Aorta (tissue), 5 donors: ENCODE measurements at regions not wholly inside any gene's neighbourhood (a gene's known extent, or its start where the extent isn't known, plus 50 kb on each side); places are given as distances from the start of the nearest gene placed in this dataset.
A peak's percentile ranks its signal among the peaks of the same experiment; 100 is the strongest.

Source experiments
- ATAC-seq: fragments of 200-7000 bp; cut with Tn5 transposase; one replicate; pipeline ENCODE4 v1.9.1; 2022; ENCODE audit warnings: moderate library complexity; ENCODE audit not compliant: low FRiP score
- DNase-seq, 2 donors: peaks; one replicate each; pipeline ENCODE4 v3.0.0-alpha.2; 2020
- H3K27ac ChIP-seq, 2 donors: one replicate each; pipeline ENCODE4 v1.5.1; 2013; ENCODE audit warnings: low read length in 2 of 2, mild to moderate bottlenecking in 2 of 2, moderate library complexity in 2 of 2, control low read depth in 1 of 2, inconsistent platforms in 1 of 2, low read depth in 1 of 2
- H3K27me3 ChIP-seq, 2 donors: one replicate each; pipeline ENCODE4 v1.6.1; 2013; ENCODE audit warnings: control low read depth in 1 of 2, low read length in 1 of 2, mild to moderate bottlenecking in 1 of 2, moderate library complexity in 1 of 2; ENCODE audit not compliant: insufficient read depth in 2 of 2, control insufficient read depth in 1 of 2
- H3K36me3 ChIP-seq, 2 donors: one replicate each; pipeline ENCODE4 v1.6.1; 2013; ENCODE audit warnings: control low read depth in 1 of 2, low read length in 1 of 2, mild to moderate bottlenecking in 1 of 2; ENCODE audit not compliant: insufficient read depth in 2 of 2, control insufficient read depth in 1 of 2
- H3K4me1 ChIP-seq, 2 donors: one replicate each; pipeline ENCODE4 v1.6.1; 2013; ENCODE audit warnings: low read length in 2 of 2, control low read depth in 1 of 2, mild to moderate bottlenecking in 1 of 2, moderate library complexity in 1 of 2; ENCODE audit not compliant: insufficient read depth in 2 of 2, control insufficient read depth in 1 of 2
- H3K4me3 ChIP-seq, 2 donors: one replicate each; pipeline ENCODE4 v1.5.1; 2013; ENCODE audit warnings: low read length in 2 of 2, control low read depth in 1 of 2, mild to moderate bottlenecking in 1 of 2
- H3K9me3 ChIP-seq: one replicate; pipeline ENCODE4 v1.6.1; 2013; ENCODE audit warnings: mild to moderate bottlenecking, low read length; ENCODE audit not compliant: control insufficient read depth
- WGBS, 2 donors: extraction: QIAGEN DNeasy Blood & Tissue Kit; methylation state at CpG; one replicate each; pipeline ENCODE4 v1.1.7; 2013; 5-methylcytosine and 5-hydroxymethylcytosine counted together
- intact Hi-C, 2 donors: fragments of 100-400 bp; cut with DNase I; formaldehyde crosslinking; loops; one replicate each; pipeline versions ENCODE4 v1.14.2 to v1.15.0; 2022
- donor health status: healthy with polysubstance abuse.
- donor health status: Bipolar disorder and iron deficiency.
- donor health status: DM: no; HTN: no; CAD: no.
- donor health status: DM: no; HTN: no; CAD: no.
- donor health status: DM: yes; HTN: yes; CAD: no.

DNA sequence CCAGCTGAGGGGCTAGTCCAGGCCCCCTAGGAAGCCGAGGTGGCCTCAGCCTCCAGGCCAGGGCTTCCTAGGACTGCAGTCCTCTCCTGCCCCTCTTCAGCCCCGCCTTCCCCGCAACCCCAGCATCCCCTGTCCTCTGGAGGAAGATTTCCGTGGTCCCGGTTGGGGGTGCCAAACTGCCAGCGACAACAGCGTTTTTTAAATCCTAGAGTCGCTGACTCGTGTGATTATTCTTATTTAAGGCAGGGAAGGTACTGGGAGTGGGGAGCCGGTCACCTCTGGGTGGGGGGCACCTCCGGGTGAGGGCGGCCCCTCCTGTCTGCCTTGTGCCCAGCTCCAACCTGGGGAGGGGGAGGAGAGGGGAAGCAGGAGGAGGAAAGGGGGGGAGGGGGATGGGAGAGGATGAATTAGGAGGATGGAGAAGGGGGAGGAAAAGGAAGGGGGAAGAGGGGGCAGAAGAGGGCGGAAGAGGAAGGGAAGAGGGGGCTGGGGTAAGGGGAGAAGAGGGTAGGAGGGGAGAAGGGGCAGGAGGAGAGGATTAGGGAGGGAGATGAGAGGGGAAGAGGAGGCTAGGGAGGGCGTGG, 173.1 kb upstream of the IER5L start:
- Histone ChIP-seq H3K4me3 (no peak overlapping the region), H3K9me3 (peaks cover 3% of the 10 kb centered on the region), H3K36me3 (no peaks in the 10 kb centered on the region), H3K27me3 (no peaks in the 10 kb centered on the region), H3K4me1 (no peaks in the 10 kb centered on the region), H3K27ac (no peak overlapping the region)
- ATAC-seq, result no peak
- intact Hi-C loops, result no loop called here
- DNase-seq, result peak in 1 of 2 donors; percentile 61
- WGBS, 2 donors, result 70% methylated on average over 14 of the region's 14 CpGs

- H3K27me3 ChIP-seq, result no peaks in the 10 kb centered on the region
- H3K9me3 ChIP-seq, result peaks cover under 1% of the 10 kb centered on the region
- H3K36me3 ChIP-seq, result no peaks in the 10 kb centered on the region
- no peak overlapping the region for H3K27ac ChIP-seq
- intact Hi-C loops, result no loop called here
- ATAC-seq, result no peak
- no peaks in the 10 kb centered on the region for H3K4me1 ChIP-seq
- DNase-seq, result no peak
- WGBS, 2 donors, result 84 to 85% methylated on average over 25 of the region's 25 CpGs
- H3K4me3 ChIP-seq, result no peak overlapping the region
Observed at GRCh38 chr9:129350143-129350935, 172.3 kb upstream of the IER5L start.

GRCh38 chr9:129349665-129349947, 171.5 kb upstream of the IER5L start:
- Histone ChIP-seq H3K27me3 (no peaks in the 10 kb centered on the region), H3K4me1 (no peaks in the 10 kb centered on the region), H3K27ac (no peak overlapping the region), H3K9me3 (no peaks in the 10 kb centered on the region), H3K4me3 (no peak overlapping the region), H3K36me3 (no peaks in the 10 kb centered on the region)
- DNase-seq, result no peak
- intact Hi-C loops, result no loop called here
- WGBS, 2 donors, result 90 to 96% methylated on average over 5 of the region's 5 CpGs
- ATAC-seq, result no peak

GRCh38 chr9:129348890-129349664, 171.0 kb upstream of the IER5L start:
- Histone ChIP-seq H3K27ac (no peak overlapping the region), H3K4me1 (no peaks in the 10 kb centered on the region), H3K4me3 (no peak overlapping the region), H3K27me3 (no peaks in the 10 kb centered on the region), H3K36me3 (no peaks in the 10 kb centered on the region), H3K9me3 (no peaks in the 10 kb centered on the region)
- WGBS, 2 donors, result 86 to 89% methylated on average over 14 of the region's 14 CpGs
- intact Hi-C loops, result no loop called here
- ATAC-seq, result no peak
- DNase-seq, result no peak

DNA sequence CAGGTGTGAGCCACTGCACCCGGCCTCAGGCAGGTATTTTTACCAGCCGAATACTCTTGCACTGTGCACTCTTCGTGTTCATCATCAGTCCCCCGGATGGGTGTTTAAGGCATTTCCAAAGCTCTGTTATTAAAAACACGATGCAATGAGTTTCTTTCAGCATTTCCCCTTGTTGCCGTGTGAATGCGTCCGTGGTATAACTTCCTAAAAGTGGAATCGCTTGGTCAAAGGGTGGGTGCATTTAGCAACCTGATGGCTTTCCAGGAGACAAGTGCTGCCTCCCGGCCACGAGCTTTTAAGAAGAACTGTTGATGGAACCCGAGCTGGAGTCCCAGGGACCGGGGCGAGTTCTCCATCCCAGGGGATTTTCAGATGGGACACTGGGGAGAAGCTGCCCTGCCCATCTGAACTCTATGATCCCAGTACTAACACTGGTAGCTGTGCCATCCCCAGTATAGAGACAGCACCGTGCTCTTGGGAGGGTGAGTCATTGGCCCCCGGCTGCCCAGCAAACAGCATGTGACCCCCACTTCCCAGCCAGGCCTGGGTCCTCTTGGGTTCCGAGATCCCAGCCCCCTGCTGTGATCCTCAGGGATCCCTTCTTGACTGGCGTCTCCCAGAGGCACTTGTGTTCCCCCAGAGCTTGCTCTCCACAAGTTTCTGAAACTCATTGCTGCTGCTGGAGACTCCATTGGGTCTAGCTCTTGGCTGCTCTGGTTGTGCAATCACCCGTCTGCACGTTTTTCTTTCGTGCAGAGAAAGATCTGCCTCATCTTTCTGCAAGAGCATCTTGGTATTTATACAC, 169.5 kb upstream of the IER5L start:
- WGBS, 2 donors, result 80 to 81% methylated on average over 21 of the region's 21 CpGs
- no peaks in the 10 kb centered on the region for H3K4me1 ChIP-seq
- H3K9me3 ChIP-seq, result no peaks in the 10 kb centered on the region
- no peaks in the 10 kb centered on the region for H3K36me3 ChIP-seq
- DNase-seq (peak in 1 of 2 donors; percentile 77), ATAC-seq (no peak)
- H3K27me3 ChIP-seq, result no peaks in the 10 kb centered on the region
- no peak overlapping the region for H3K27ac ChIP-seq
- no peak overlapping the region for H3K4me3 ChIP-seq
- intact Hi-C loops, result no loop called here

DNA sequence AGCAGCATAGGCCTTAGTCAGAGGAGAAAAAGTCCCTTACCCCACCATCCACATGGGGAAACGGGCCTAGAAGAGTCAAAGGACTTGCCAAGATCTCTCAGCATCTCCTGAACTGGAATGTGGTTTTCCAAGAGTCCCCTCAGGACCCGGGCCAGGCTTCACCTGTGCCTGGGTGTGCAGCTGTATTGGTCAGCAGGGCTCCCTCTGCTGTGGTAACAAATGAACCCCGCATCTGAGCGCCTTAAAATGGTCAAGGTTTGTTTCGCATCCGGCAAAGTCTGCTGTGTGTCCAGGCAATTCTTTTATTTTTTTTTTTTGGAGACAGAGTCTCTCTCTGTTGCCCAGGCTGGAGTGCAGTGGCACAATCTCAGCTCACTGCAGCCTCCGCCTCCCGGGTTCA, 168.0 kb upstream of the IER5L start:
- ATAC-seq, result no peak
- Histone ChIP-seq H3K27ac (no peak overlapping the region), H3K27me3 (no peaks in the 10 kb centered on the region), H3K4me1 (no peaks in the 10 kb centered on the region), H3K4me3 (no peak overlapping the region), H3K9me3 (no peaks in the 10 kb centered on the region), H3K36me3 (no peaks in the 10 kb centered on the region)
- WGBS, 2 donors, result 93 to 94% methylated on average over 8 of the region's 8 CpGs
- intact Hi-C loops, result no loop called here
- DNase-seq, result no peak

DNA sequence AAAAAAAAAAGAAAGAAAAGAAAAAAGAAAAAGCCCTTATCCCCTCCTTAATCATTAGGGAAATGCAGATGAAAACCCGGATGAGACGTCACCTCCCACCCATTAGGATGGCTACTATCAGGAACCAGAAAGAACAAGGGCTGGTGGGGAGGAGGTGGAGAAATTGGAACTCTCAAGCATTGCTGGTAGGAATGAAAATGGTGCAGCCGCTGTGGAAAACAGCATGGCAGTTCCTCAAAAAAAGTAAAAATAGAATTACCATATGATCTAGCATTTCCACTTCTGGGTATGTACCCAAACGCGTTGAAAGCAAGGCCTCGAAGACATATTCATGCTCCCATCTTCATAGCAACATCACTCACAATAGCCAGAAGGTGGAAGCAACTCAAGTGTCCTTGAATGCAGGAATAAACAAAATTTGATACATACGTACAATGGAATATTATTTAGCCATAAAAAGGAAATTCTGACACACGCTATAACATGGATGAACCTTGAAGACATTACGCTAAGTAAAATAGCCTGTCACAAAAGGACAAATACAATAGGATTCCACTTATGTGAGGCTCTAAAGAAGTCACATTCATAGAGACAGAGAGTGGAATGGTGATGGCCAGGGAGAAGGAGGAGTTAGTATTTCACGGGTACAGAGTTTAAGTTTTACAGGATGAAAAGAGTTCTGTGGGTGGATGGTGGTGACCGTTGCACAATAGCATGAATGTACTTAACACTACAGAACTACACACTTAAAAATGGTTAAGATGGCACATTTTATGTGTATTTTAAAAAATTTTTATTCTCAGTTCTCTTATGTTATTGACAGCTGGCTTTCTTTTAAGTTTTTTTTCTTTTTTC, 166.8 kb upstream of the IER5L start:
- intact Hi-C loops, result no loop called here
- no peaks in the 10 kb centered on the region for H3K27me3 ChIP-seq
- no peaks in the 10 kb centered on the region for H3K9me3 ChIP-seq
- no peaks in the 10 kb centered on the region for H3K36me3 ChIP-seq
- H3K27ac ChIP-seq, result no peak overlapping the region
- no peaks in the 10 kb centered on the region for H3K4me1 ChIP-seq
- WGBS, 2 donors, result 93 to 95% methylated on average over 11 of the region's 11 CpGs
- ATAC-seq, result no peak
- H3K4me3 ChIP-seq, result no peak overlapping the region
- no peak for DNase-seq
